ENCODE measurements at regions not wholly inside any gene's neighbourhood (a gene's known extent, or its start where the extent isn't known, plus 50 kb on each side); places are given as distances from the start of the nearest gene placed in this dataset.

GRCh38 chr10:78895469-78895868 lies 173.3 kb upstream of the ZMIZ1 start:
- TF ChIP-seq CTCF (IDR thresholded peaks at IDR 0.05) (no peak), POLR2AphosphoS5 (IDR thresholded peaks at IDR 0.05) (no peak), POLR2A (IDR thresholded peaks at IDR 0.05) (no peak), EP300 (IDR thresholded peaks at IDR 0.05) (no peak)

Measured in suprapubic skin (tissue), 4 donors.